ENCODE measurements at regions not wholly inside any gene's neighbourhood (a gene's known extent, or its start where the extent isn't known, plus 50 kb on each side); places are given as distances from the start of the nearest gene placed in this dataset.

DNA sequence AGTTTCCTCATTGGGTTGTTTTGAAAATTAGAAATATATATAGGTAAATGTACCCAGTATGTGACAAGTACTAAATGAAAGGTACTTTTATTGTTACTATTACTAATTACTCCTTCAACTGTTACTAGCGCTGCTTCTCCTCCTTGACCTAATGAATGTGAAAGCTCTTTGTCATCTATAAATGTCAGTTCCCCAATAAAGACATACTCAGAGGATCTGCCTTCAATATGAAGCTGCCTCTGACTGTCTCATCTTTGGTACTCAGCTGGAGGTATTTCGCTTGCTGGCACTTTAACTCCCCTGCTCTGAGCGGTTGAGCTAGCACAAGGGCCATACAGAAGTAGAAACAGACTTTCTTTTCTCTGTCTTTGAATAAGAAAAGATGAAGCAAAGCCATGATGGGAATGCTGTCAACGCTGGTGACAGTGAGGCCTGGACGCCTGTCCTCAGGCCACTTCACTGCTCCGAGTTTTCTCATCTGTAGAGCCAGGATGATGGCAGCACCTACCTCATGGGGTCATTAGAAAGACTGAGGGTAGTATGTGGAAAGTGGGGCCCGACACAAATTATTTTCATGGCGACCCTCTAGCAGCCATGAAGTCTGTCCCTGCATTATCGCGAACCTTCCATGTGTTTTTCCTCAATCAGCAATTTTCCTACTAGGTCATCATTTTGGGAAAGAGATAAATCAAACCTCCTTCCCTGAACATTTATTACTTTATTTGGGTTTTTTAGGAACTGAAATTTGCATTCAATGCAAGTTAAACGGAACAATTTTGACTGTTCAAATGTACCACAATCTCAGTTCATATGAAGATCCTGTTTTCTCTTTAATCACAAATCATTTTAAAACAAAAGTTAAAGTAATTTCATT lies 55.9 kb upstream of the SNX9 start:
- TF ChIP-seq ZNF263 (CRISPR knock-in tag; IDR thresholded peaks at IDR 0.05; ENCODE audit: low read depth) (no peak), KAT7 (CRISPR knock-in tag; IDR thresholded peaks at IDR 0.05; ENCODE audit: borderline replicate concordance) (no peak), NR2C2 (CRISPR knock-in tag; IDR thresholded peaks at IDR 0.05) (no peak), JAZF1 (CRISPR knock-in tag; IDR thresholded peaks at IDR 0.05) (no peak), ZNF396 (CRISPR knock-in tag; IDR thresholded peaks at IDR 0.05; ENCODE audit: borderline replicate concordance) (no peak), ETV6 (CRISPR knock-in tag; IDR thresholded peaks at IDR 0.05) (no peak), SP1 (CRISPR knock-in tag; conservative IDR thresholded peaks at IDR 0.05) (no peak), ZNF219 (CRISPR knock-in tag; IDR thresholded peaks at IDR 0.05; ENCODE audit: borderline replicate concordance) (no peak), CREB1 (CRISPR knock-in tag; IDR thresholded peaks at IDR 0.05) (no peak), MYBL2 (CRISPR knock-in tag; IDR thresholded peaks at IDR 0.05) (no peak)
- TF ChIP-seq, protein P1, sequence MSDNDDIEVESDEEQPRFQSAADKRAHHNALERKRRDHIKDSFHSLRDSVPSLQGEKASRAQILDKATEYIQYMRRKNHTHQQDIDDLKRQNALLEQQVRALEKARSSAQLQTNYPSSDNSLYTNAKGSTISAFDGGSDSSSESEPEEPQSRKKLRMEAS (CRISPR knock-in tag; IDR thresholded peaks at IDR 0.05), result no peak
- TF ChIP-seq, protein P2, sequence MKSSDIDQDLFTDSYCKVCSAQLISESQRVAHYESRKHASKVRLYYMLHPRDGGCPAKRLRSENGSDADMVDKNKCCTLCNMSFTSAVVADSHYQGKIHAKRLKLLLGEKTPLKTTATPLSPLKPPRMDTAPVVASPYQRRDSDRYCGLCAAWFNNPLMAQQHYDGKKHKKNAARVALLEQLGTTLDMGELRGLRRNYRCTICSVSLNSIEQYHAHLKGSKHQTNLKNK (CRISPR knock-in tag; IDR thresholded peaks at IDR 0.05), result no peak
- TF ChIP-seq, protein P3, sequence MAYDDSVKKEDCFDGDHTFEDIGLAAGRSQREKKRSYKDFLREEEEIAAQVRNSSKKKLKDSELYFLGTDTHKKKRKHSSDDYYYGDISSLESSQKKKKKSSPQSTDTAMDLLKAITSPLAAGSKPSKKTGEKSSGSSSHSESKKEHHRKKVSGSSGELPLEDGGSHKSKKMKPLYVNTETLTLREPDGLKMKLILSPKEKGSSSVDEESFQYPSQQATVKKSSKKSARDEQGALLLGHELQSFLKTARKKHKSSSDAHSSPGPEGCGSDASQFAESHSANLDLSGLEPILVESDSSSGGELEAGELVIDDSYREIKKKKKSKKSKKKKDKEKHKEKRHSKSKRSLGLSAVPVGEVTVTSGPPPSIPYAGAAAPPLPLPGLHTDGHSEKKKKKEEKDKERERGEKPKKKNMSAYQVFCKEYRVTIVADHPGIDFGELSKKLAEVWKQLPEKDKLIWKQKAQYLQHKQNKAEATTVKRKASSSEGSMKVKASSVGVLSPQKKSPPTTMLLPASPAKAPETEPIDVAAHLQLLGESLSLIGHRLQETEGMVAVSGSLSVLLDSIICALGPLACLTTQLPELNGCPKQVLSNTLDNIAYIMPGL (CRISPR knock-in tag; IDR thresholded peaks at IDR 0.05), result no peak
- TF ChIP-seq, protein P4, sequence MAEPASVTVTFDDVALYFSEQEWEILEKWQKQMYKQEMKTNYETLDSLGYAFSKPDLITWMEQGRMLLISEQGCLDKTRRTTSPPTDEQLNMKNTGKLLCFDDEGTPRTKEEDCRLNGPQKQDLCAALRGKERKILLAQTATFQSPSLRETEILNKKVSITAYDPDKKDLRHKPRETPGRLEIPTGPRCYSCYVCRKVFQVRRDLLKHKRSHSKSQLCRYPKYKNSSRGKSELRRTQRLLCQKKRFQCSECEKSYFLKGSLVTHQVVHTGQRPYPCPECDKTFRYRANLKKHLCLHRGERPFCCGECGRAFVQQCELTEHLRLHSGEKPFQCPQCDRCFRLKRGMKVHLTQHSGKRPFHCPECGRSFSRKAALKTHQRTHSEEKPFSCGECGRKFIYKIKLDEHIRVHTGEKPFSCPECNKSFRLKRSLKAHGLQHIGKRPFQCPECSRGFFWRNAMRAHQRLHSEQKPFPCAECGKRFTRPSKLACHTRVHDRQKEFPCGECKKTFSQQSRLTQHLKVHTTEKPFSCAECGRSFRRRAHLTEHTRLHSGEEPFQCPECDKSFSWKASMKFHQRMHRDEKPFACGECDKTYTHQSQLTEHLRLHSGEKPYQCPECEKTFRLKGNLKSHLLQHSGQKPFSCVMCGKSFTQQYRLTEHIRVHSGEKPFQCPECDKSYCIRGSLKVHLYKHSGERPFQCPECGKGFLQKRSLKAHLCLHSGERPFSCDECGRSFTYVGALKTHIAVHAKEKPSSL (CRISPR knock-in tag; conservative IDR thresholded peaks at IDR 0.05), result no peak
- TF ChIP-seq, protein P5, sequence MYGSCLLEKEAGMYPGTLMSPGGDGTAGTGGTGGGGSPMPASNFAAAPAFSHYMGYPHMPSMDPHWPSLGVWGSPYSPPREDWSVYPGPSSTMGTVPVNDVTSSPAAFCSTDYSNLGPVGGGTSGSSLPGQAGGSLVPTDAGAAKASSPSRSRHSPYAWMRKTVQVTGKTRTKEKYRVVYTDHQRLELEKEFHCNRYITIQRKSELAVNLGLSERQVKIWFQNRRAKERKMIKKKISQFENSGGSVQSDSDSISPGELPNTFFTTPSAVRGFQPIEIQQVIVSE (CRISPR knock-in tag; IDR thresholded peaks at IDR 0.05; ENCODE audit: borderline replicate concordance), result no peak
- TF ChIP-seq, protein P6, sequence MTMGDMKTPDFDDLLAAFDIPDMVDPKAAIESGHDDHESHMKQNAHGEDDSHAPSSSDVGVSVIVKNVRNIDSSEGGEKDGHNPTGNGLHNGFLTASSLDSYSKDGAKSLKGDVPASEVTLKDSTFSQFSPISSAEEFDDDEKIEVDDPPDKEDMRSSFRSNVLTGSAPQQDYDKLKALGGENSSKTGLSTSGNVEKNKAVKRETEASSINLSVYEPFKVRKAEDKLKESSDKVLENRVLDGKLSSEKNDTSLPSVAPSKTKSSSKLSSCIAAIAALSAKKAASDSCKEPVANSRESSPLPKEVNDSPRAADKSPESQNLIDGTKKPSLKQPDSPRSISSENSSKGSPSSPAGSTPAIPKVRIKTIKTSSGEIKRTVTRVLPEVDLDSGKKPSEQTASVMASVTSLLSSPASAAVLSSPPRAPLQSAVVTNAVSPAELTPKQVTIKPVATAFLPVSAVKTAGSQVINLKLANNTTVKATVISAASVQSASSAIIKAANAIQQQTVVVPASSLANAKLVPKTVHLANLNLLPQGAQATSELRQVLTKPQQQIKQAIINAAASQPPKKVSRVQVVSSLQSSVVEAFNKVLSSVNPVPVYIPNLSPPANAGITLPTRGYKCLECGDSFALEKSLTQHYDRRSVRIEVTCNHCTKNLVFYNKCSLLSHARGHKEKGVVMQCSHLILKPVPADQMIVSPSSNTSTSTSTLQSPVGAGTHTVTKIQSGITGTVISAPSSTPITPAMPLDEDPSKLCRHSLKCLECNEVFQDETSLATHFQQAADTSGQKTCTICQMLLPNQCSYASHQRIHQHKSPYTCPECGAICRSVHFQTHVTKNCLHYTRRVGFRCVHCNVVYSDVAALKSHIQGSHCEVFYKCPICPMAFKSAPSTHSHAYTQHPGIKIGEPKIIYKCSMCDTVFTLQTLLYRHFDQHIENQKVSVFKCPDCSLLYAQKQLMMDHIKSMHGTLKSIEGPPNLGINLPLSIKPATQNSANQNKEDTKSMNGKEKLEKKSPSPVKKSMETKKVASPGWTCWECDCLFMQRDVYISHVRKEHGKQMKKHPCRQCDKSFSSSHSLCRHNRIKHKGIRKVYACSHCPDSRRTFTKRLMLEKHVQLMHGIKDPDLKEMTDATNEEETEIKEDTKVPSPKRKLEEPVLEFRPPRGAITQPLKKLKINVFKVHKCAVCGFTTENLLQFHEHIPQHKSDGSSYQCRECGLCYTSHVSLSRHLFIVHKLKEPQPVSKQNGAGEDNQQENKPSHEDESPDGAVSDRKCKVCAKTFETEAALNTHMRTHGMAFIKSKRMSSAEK (CRISPR knock-in tag; IDR thresholded peaks at IDR 0.05; ENCODE audit: borderline replicate concordance), result no peak
- ChIA-PET POLR2A (no interaction called here), CTCF (no interaction called here)
- DNase-seq (ENCODE audit: low spot score), result no peak
- Mint-ChIP-seq H3K27ac (no peak overlapping the region), H3K4me3 (no peak overlapping the region), H3K9me3 (no peaks in the 10 kb centered on the region), H3K4me1 (peaks cover 53% of the 10 kb centered on the region), H3K36me3 (no peaks in the 10 kb centered on the region), H3K27me3 (ENCODE audit: low read depth) (no peaks in the 10 kb centered on the region)
- no peak for ATAC-seq
